OCI-LY1 (cell line): ENCODE measurements at regions not wholly inside any gene's neighbourhood (a gene's known extent, or its start where the extent isn't known, plus 50 kb on each side); places are given as distances from the start of the nearest gene placed in this dataset.
A peak's percentile ranks its signal among the peaks of the same experiment; 100 is the strongest.

ENCODE experiments used
- H2AFZ ChIP-seq: fragments of 200-600 bp; sonication (generic), shearing (Covaris generic); 2 replicates; pipeline ENCODE4 v1.6.0; 2014; ENCODE audit warnings: antibody characterized with exemption, mild to moderate bottlenecking, low read length
- H3F3A ChIP-seq: fragments of 200-600 bp; sonication (generic), shearing (Covaris generic); 2 replicates; pipeline ENCODE4 v1.6.0; 2014; ENCODE audit warnings: mild to moderate bottlenecking, antibody characterized with exemption, low read length, moderate library complexity; ENCODE audit not compliant: insufficient read depth
- H3K27ac ChIP-seq: fragments of 200-600 bp; sonication (generic); 2 replicates; pipeline ENCODE4 v1.5.1; 2014; ENCODE audit warnings: low read length, mixed run types, mild to moderate bottlenecking, low read depth; ENCODE audit not compliant: poor library complexity, severe bottlenecking
- H3K27me3 ChIP-seq: fragments of 200-600 bp; sonication (generic); 2 replicates; pipeline ENCODE4 v1.6.0; 2014; ENCODE audit warnings: antibody characterized with exemption, mild to moderate bottlenecking, low read length, moderate library complexity; ENCODE audit not compliant: insufficient read depth
- H3K36me3 ChIP-seq: fragments of 200-600 bp; sonication (generic); 2 replicates; pipeline ENCODE4 v1.6.1; 2014; ENCODE audit warnings: mild to moderate bottlenecking, antibody characterized with exemption, low read length, moderate library complexity, mixed read lengths; ENCODE audit not compliant: insufficient read depth
- H3K4me1 ChIP-seq: fragments of 200-600 bp; sonication (generic); 2 replicates; pipeline ENCODE4 v1.5.1; 2014; ENCODE audit warnings: mild to moderate bottlenecking, low read length, moderate library complexity; ENCODE audit not compliant: insufficient read depth, severe bottlenecking
- H3K4me2 ChIP-seq: fragments of 200-600 bp; sonication (generic), shearing (Covaris generic); 2 replicates; pipeline ENCODE4 v1.6.1; 2014; ENCODE audit warnings: low read length
- H3K4me3 ChIP-seq: fragments of 200-600 bp; sonication (generic); 2 replicates; pipeline ENCODE4 v1.5.1; 2014; ENCODE audit warnings: low read length, low read depth, mild to moderate bottlenecking, mixed read lengths; ENCODE audit not compliant: poor library complexity, severe bottlenecking
- H3K79me2 ChIP-seq: fragments of 200-600 bp; shearing (Covaris generic); 2 replicates; pipeline ENCODE4 v1.6.1; 2016; ENCODE audit warnings: mixed run types, low read length, mixed read lengths; ENCODE audit not compliant: insufficient read depth
- H3K9ac ChIP-seq: fragments of 200-600 bp; sonication (generic), shearing (Covaris generic); 2 replicates; pipeline ENCODE4 v1.6.1; 2014; ENCODE audit warnings: mild to moderate bottlenecking, low read length, mixed read lengths
- H3K9me2 ChIP-seq: fragments of 200-600 bp; sonication (generic), shearing (Covaris generic); 2 replicates; pipeline ENCODE4 v1.6.1; 2014; ENCODE audit warnings: low read depth, mild to moderate bottlenecking, low read length, mixed read lengths
- H3K9me3 ChIP-seq: fragments of 200-600 bp; shearing (Covaris generic); 2 replicates; pipeline ENCODE4 v1.6.1; 2014; ENCODE audit warnings: low read length, mixed read lengths
- H4K20me1 ChIP-seq: fragments of 200-600 bp; sonication (generic), shearing (Covaris generic); 2 replicates; pipeline ENCODE4 v1.6.0; 2016; ENCODE audit warnings: mild to moderate bottlenecking, low read length; ENCODE audit not compliant: insufficient read depth
- CTCF ChIP-seq: fragments of 200-600 bp; sonication (generic), shearing (Covaris generic); IDR thresholded peaks from 2 replicates; pipeline ENCODE4 v1.5.1; 2017; ENCODE audit warnings: mild to moderate bottlenecking, antibody characterized with exemption, low read length, moderate library complexity, mixed read lengths
- EZH2 ChIP-seq: fragments of 200-600 bp; sonication (generic), shearing (Covaris generic); IDR thresholded peaks from 2 replicates; pipeline ENCODE4 v1.8.0; 2017; ENCODE audit warnings: borderline replicate concordance, mixed run types, mild to moderate bottlenecking, antibody characterized with exemption, low read length, moderate library complexity, mixed read lengths

GRCh38 chr7:34497153-34497777, 160.8 kb upstream of the NPSR1 start:
- no peaks in the 10 kb centered on the region for H4K20me1 ChIP-seq
- H2AFZ ChIP-seq, result no peak overlapping the region
- H3K4me2 ChIP-seq, result no peak overlapping the region
- no peaks in the 10 kb centered on the region for H3K9me3 ChIP-seq
- H3F3A ChIP-seq, result no peaks in the 10 kb centered on the region
- H3K36me3 ChIP-seq, result no peaks in the 10 kb centered on the region
- no peak overlapping the region for H3K4me3 ChIP-seq
- H3K9ac ChIP-seq, result no peak overlapping the region
- no peaks in the 10 kb centered on the region for H3K79me2 ChIP-seq
- H3K4me1 ChIP-seq, result no peaks in the 10 kb centered on the region
- H3K9me2 ChIP-seq, result no peaks in the 10 kb centered on the region
- TF ChIP-seq EZH2, result no peak
- TF ChIP-seq CTCF, result peak; percentile 42
- H3K27ac ChIP-seq, result no peak overlapping the region
- H3K27me3 ChIP-seq, result no peaks in the 10 kb centered on the region

GRCh38 chr7:34501156-34501555, 156.9 kb upstream of the NPSR1 start:
- no peaks in the 10 kb centered on the region for H3F3A ChIP-seq
- H4K20me1 ChIP-seq, result no peaks in the 10 kb centered on the region
- H3K9me2 ChIP-seq, result no peaks in the 10 kb centered on the region
- H3K4me2 ChIP-seq, result no peak overlapping the region
- no peak overlapping the region for H3K4me3 ChIP-seq
- no peaks in the 10 kb centered on the region for H3K36me3 ChIP-seq
- no peak overlapping the region for H3K27ac ChIP-seq
- H3K27me3 ChIP-seq, result no peaks in the 10 kb centered on the region
- TF ChIP-seq CTCF (no peak), EZH2 (no peak)
- no peak overlapping the region for H2AFZ ChIP-seq
- no peak overlapping the region for H3K9ac ChIP-seq
- no peaks in the 10 kb centered on the region for H3K4me1 ChIP-seq
- no peaks in the 10 kb centered on the region for H3K79me2 ChIP-seq
- no peaks in the 10 kb centered on the region for H3K9me3 ChIP-seq

- H3K4me2 ChIP-seq, result no peak overlapping the region
- H3K36me3 ChIP-seq, result no peaks in the 10 kb centered on the region
- no peak for TF ChIP-seq EZH2
- no peak for TF ChIP-seq CTCF
- no peak overlapping the region for H3K4me3 ChIP-seq
- H3K79me2 ChIP-seq, result no peaks in the 10 kb centered on the region
- H3K9me2 ChIP-seq, result no peaks in the 10 kb centered on the region
- H3K9ac ChIP-seq, result no peak overlapping the region
- no peaks in the 10 kb centered on the region for H3K9me3 ChIP-seq
- no peaks in the 10 kb centered on the region for H3F3A ChIP-seq
- no peak overlapping the region for H3K27ac ChIP-seq
- no peak overlapping the region for H2AFZ ChIP-seq
- H4K20me1 ChIP-seq, result no peaks in the 10 kb centered on the region
- no peaks in the 10 kb centered on the region for H3K4me1 ChIP-seq
- H3K27me3 ChIP-seq, result no peaks in the 10 kb centered on the region
These were observed 150.8 kb upstream of the NPSR1 start for GRCh38 chr7:34507191-34507590.
